GM18519 (cell line): ENCODE measurements at regions not wholly inside any gene's neighbourhood (a gene's known extent, or its start where the extent isn't known, plus 50 kb on each side); places are given as distances from the start of the nearest gene placed in this dataset.

Experiments used
- ATAC-seq: cut with Tn5 transposase; IDR thresholded peaks from one replicate; pipeline ENCODE4 v1.9.1; 2021; ENCODE audit warnings: mild to moderate bottlenecking, moderate library complexity; ENCODE audit not compliant: unreplicated experiment, low FRiP score

DNA sequence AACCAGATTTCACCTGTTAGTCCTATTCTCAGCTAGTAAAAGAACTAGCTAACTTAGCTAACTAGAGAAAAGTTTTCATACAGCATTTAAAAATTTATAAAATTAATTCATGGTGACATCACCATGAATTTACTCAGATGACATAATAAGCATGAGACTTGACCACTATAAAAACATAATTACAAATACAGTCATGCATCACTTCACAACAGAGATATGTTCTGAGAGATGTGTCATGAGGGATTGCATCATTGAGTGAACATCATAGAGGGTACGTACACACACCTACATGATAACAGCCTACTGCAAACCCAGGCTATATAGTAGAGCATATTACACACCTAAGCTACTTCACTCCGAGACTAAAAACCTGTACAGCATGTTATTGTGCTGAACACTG, 481.3 kb upstream of the CHAC2 start:
- no peak for ATAC-seq

DNA sequence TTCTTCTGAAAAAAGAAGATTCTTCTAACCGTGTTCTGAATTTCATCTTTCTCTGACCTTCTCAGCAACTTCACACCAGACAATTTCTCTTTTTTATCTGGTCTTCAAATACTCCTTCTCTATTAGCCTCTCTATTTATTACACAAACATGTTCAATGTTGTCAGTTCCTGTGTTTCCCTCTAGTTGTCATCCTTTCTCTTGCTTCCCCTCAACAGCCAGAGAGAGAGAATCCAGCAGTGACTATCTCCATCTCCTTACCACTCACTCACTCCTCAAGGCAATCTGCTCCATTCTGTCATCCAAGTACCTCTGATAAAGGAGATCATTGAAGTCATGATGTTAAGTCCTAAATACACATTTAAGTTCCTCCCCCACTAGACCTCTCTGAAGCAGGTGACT, 491.9 kb upstream of the CHAC2 start:
- no peak for ATAC-seq

DNA sequence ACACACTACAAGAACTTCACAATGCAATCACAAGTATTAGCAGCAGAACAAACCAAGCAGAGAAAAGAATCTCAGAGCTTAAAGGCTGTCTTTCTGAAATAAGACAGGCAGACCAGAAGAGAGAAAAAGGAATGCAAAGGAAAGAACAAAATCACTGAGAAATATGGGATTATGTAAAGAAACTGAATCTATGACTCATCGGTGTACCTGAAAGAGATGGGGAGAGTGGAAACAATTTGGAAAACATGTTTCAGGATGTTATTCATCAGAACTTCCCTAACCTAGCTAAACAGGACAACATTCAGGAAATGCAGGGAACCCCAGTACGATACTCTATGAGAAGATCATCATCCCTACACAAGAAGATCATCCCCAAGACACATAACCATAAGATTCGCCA, 499.0 kb upstream of the CHAC2 start:
- ATAC-seq = no peak

DNA sequence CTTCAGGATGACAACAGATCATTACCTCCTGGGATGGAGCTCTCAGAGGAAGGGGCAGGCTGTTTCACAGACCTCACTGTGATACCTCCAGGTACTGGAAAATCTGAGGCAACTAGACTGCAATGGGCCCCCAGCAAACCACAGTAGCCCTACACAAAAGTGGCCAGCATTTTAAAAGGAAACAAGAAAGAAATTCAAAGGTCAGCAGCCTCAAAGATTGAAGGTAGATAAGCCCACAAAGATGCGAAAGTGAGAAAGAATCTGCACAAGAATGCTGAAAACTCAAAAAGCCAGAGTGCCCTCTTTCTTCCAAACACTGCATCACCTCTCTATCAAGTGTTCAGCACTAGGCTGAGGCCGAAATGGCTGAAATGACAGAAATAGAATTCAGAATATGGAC, 499.5 kb upstream of the CHAC2 start:
- no peak for ATAC-seq

DNA sequence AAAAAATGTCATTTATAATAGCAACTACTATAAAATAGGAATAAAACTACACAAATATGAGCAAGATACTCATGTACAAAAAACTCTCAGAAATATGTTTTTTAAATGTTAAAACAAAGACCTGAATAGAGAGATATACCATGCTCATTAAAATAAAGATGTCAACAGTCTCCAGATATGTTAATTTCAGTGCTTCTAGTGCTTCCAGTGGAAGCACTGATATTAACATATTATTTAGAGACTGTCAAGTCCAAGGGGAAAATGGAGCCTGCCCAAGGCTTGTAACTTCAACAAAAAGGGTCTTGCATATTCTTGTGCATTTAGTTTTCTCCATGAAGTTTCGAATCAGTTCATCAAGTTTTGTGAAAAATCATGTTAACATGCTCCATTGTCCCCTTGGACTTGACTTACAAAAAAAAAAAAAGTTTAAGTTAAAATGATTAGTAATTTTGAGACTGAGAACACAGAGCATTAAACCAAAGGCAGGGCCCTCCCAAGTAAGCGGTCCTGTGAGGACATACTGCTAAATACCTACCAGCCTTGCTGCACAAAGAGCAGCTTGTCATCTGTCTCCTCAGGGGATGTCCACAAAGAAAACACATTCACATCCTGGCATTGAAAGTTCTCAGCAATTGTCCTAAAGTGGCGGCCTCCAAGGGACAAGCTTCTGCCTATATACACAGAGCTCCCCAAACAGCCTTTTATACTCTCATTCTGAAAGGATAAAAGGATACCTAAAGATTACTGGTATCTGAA, 501.9 kb upstream of the CHAC2 start:
- ATAC-seq = no peak

DNA sequence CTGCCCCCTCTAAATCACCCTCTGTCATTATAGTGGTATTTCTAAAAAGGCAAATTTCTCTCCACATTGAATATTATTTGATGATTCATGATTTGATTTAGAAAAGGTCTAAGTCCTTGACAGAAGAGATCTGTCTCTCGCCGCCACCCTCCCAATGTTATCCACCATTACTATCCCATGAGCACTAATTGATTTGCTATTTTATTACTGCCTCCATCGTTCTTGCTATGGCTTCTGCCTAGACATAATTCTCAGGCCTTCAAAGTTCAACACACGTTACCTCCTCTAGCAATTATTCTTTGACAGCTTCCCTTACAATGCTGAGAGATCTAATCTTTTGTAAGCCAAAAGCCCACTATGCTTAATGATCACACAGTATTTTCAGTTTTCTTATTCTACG, 507.0 kb upstream of the CHAC2 start:
- ATAC-seq = no peak

DNA sequence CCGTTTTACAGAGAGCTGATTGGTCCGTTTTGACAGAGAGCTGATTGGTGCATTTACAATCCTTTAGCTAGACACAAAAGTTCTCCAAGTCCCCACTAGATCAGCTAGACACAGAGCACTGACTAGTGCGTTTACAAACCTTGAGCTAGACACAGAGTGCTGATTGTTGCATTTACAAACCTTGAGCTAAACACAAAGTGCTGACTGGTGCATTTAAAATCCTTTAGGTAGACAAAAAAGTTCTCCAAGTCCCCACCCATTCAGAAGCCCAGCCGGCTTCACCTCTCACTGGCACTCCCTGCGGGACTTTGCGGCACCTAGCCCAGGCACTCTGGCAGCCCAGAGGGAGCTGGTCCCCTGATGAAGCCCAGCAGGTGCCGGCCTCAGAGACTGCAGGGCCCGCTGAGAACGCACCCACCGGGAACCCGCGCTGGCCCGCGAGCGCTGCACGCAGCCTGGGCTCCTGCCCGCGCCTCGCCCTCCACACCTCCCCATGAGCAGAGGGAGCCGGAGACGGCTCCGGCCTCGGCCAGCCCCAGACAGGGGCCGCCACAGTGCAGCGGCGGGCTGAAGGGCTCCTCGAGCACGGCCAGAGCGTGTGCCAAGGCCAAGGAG, 508.1 kb upstream of the CHAC2 start:
- no peak for ATAC-seq

DNA sequence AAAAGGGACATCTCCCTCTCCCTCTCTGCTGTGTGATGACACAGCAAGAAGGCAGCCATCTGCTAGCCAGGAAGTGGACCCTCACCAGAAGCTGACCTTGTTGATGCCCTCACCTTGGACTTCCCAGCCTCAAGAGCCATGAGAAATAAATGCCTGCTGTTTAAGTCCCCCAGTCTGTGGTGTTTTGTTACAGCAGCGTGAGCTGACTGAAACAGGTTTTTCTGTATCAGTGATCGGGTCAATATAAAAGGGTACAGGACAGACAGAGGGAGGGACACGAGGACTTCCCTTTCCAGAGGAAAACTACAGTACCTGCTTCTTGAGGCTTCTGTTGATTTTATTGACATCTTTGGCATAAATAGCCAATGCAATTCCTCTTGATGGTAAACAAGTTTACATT, 510.3 kb upstream of the CHAC2 start:
- ATAC-seq = no peak

DNA sequence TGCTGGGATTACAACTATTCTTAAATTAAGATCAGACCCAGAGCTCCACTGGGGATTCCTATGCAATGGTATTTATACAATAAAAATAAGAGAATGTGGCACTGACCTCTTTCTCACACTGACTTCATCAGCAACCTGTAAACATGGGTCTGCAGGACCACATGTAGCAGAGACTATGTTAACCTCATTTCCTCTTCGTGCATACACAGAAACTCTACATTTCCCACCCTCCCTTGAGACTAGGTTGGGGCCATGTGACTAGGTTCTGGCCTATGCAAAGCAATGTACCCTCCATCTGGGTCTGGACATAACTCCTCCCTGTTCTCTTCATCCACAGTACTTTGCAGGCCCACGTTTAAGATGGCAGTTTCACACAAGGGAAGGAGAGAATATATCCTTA, 514.4 kb upstream of the CHAC2 start:
- no peak for ATAC-seq

DNA sequence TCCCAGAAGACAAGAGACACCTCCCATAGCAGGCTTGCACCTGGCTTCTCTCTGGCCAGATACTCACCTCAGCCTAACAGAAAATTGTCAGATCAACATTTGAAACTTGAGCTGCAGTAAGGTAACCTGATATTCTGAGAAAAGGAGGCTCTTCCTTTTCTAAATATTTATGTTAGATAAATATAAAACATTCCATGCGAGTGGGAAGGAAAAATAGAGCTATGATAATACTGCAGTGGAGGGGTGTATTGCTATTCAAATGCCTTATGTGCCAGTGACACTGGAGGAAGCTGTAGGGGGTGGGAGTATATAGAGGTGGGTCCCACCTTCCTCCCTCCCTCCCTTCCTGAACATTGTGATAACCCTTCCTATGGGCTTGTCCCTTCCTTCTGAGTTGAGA, 515.5 kb upstream of the CHAC2 start:
- ATAC-seq = no peak

DNA sequence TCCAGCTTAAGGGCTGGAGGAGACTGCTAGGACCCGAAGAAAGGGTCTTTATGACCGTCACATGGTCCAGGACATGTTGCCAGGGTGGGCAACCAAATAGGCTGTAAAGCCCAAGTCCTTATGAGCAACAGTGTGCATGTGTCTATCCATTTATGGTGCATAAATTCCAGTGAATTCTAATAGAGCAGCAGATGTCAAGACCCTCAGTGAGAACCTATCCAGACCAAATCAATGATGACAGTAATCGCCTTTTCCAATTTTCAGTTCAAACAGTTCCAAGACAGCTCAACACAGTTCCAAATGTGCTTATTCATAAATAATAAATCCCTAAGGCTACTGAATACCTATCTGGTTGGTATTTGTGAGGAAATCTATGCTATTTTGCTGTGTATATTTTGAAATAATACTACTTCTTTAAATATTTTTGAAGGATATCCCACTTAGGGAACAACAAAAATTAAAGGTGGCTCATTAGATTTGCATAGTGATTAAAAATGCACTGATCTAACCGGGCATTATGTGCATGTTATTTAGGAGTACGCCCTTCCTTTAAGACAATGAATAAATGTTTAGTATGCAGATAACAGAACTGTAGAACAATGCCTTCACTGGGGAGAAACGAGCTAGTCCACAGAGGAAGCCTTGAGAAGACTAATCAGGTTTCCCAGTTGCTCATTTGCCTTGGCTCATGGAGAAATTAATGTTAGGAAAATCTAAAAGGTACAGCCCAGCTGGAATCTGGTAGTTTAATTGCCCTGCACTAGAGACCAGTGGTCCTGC, 519.5 kb upstream of the CHAC2 start:
- ATAC-seq = no peak

DNA sequence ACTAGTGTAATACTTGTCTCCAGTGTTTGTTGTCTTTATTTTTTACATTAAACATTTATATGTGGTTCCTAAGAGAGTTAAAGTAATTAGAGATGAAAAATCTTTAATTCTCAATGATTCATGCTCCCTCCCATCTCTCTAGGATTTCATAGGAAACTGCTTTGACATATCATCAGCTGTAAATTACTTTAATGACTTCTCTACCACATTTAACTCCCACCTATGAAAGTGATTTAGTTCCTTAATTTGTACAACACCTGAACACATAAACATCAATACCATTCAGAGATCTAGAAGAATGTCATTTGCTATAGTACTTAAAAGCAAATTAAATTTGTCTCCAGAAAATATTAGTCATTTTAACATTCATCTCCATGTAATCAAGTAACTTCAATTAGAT, 524.2 kb upstream of the CHAC2 start:
- no peak for ATAC-seq

DNA sequence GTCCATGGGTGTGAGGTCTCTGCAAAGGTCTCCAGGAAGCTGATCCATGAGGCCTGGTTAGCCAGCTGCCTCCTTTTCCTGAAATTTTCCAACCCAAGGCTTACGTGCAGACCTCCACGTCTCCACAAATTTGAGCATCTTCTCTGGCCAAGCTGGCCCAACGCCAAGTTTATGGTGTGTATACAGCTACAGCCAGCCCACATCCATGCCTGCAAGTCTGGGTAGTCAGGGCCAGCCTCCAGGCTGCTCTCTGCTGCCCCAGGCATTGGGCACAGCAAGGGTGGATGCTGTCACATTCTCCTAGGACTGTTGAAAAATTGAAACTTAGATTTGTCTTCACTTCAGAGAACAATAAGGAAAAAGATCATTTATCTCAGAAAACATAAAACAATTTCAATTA, 525.5 kb upstream of the CHAC2 start:
- no peak for ATAC-seq

DNA sequence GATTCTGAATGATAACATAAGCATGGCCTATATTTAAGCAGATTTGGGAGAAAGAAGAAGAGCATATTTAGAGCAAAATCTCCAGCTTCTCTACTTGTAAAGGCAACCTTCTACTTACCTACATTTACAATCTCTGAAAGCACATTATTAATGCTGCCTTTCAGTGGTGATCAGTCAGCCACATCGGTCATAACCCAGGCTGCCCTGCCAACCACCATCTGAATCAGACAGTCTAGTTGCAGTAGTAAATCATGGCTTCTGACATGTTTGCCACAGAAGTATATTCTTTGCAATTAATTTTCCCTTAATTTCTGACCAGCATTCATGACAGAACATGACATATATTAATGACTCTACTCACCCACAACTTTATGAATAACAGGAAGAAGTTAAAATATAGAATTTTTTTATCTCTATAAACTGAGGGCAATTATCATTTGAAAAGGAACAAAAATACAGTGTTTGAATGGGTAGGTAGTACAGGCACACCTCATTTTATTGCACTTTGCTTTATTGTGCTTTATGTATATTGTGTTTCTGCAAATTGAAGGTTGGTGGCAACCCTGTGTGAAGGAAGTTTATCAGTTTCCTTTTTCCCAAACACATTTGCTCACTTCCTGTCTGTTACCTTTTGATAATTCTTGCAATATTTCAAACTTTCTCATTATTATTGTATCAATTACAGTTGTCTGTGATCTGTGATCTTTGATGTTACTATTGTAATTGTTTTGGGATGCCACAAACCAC, 531.6 kb upstream of the CHAC2 start:
- ATAC-seq = no peak

DNA sequence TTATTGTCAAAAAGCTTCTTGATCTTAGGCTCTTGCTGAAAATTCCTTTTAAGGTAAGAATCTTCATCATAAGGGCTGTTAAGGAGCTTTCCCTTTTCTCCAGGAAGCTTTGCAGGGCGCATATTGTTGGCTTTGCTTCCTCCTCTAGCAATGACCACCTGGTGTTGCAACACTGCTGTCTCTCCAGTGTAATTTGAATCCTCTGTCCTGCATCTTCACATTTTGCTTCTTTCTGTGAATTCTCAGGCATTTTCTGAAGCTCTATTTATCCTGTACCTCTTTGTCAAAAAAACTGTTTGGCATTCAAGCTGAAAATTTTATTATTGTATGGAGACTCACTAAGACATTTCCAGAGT, 533.1 kb upstream of the CHAC2 start:
- ATAC-seq = no peak

DNA sequence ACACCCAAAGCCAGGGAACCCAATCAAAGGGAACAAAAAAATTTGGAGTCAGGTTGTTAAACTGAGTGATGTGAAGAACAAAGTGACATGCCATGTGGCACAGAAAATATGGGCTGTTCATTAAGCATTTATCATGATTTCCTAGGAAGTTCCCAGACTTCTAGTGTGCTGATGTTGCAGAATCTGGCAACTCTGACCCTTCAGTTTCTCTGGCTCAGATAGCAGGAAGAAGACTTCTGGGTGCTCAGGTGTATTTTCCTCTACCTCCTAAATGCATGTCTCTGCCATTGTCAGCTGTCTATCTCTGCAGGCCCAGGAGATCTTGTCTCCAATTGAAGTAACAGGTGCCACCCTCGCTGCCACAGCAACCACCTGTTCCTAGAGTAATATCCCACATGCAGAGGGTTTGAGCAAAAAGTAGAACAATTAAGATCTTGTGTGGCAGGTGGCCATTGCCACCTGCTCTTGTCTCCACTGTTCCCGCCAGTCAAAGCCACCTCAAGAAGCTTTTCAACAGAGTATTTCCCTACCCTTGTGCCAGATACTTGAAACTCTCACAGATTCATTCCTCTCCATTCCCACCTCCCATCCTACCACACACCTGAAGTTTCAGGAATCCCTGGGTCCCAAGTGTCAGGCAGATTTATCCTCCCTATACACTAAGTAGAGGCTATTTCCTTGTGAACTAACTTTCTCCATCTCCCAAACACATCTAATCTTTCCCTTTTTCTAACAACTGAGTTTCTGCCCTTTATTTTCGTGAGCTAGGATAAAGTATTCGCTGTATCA, 533.7 kb upstream of the CHAC2 start:
- ATAC-seq = no peak

DNA sequence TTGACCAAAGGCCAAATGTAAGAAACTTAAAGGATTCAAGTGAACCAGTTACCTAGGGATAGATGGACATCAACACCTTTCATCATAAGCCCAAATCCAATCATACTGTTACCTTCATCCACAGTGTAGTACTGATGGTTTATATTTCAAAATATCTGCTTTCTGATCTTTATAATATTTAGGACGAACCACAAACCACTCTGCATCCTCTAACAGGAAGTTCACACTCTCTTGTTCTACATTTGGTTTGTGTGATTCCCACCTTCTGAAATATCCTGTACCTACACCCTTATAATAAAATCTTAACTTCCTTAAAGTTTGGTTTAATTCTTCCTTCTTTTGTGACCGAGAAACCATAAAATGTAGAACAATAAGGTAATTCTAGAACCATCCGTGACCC, 535.7 kb upstream of the CHAC2 start:
- no peak for ATAC-seq

DNA sequence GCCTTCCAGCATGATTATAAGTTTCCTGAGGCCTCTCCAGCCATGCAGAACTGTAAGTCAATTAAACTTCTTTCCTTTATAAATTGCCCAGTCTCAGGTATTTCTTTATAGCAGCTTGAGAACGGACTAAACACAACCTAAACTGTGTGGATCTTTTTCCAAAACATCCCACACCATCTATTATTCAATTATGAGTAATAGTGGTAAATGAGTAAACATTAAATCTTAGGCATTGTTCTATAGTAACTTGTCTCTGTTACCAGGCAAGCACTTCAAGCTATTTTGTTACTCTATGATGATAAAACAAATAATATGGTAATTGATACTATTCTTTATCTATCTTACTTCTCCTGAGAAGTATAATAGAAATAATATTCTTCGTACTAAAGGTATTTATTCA, 536.9 kb upstream of the CHAC2 start:
- ATAC-seq = no peak

DNA sequence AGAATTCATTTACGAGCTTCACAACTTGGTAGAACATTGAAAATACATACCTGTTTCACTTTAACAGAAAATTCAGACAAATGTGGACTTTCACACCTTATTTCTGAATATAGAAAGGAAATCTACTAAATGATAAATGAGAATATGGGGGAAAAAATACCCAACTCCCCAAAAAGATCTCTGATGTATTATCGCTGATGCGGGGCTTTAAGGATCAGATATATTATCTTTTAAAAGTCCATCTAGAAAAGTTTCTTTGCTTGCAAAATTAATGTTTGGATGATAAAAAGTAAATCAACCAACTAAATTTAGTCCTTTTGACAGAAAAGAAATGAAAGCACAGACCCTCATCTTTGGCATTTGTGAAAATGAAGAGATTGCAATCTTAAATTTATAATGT, 540.1 kb upstream of the CHAC2 start:
- no peak for ATAC-seq

DNA sequence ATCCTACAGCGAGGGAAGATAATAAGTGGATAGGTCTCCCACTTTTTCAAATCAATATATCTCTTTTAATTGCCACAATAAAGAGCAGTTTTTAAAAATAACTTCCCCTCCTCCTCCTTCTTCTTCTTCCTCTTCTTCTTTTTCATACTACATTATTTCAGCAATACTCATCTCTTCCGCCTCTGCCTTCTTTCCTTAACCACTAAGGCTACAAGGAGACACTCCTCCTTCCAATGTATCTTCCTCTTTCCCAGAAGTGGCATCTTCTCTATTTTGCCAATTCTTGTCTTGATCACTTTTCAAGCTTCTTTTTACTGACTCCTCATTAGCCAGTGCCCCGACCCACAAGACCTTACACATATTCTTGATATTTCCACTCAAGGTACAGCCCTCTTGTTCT, 546.6 kb upstream of the CHAC2 start:
- no peak for ATAC-seq
